K562 (cell line): ENCODE measurements at regions not wholly inside any gene's neighbourhood (a gene's known extent, or its start where the extent isn't known, plus 50 kb on each side); places are given as distances from the start of the nearest gene placed in this dataset.

Experiments
- ADNP ChIP-seq: fragments of 200-800 bp; sonication (Bioruptor generic); IDR thresholded peaks from 2 replicates; pipeline ENCODE4 v1.6.1; 2016; ENCODE audit warnings: missing genetic modification characterization, missing compliant biosample characterization
- FOXK1 ChIP-seq: sonication (generic); formaldehyde crosslinking; IDR thresholded peaks from 2 replicates; pipeline ENCODE4 v1.8.0; 2022; ENCODE audit warnings: missing genetic modification reagents, mild to moderate bottlenecking, borderline replicate concordance
- L3MBTL2 ChIP-seq: fragments of 450-650 bp; IDR thresholded peaks from 2 replicates; pipeline ENCODE4 v1.6.1; 2016; ENCODE audit warnings: mild to moderate bottlenecking, moderate library complexity
- POLR3G ChIP-seq: IDR thresholded peaks from 2 replicates; pipeline ENCODE4 v1.6.1; 2011; ENCODE audit not compliant: insufficient read length, insufficient replicate concordance; ENCODE audit errors: extremely low read depth
- PTTG1 ChIP-seq: fragments of 450-650 bp; IDR thresholded peaks from 2 replicates; pipeline ENCODE4 v1.6.1; 2016; ENCODE audit warnings: low read depth, mild to moderate bottlenecking, missing genetic modification characterization, missing compliant biosample characterization
- RAD21 ChIP-seq, 2 experiments: fragments of 250-450 bp in 1 of 2; fragments of 450-650 bp in 1 of 2; sonication (Bioruptor Pico) in 1 of 2; formaldehyde crosslinking in 1 of 2; IDR thresholded peaks in 1 of 2; conservative IDR thresholded peaks in 1 of 2; 2 replicates each; pipeline versions ENCODE4 v1.4.0 to v1.8.0; 2020 to 2022; ENCODE audit warnings: mild to moderate bottlenecking in 2 of 2, moderate library complexity in 1 of 2
- SP2 ChIP-seq: IDR thresholded peaks from 2 replicates; pipeline ENCODE4 v1.6.1; 2011; ENCODE audit warnings: mild to moderate bottlenecking, low read depth, low read length, moderate library complexity; ENCODE audit not compliant: poor library complexity, severe bottlenecking; ENCODE audit errors: extremely low read depth
- SREBF2 ChIP-seq: sonication (generic); formaldehyde crosslinking; IDR thresholded peaks from 2 replicates; pipeline ENCODE4 v1.4.0; 2020; ENCODE audit warnings: mild to moderate bottlenecking, missing genetic modification reagents
- TAF7 ChIP-seq: fragments of 450-650 bp; IDR thresholded peaks from 2 replicates; pipeline ENCODE4 v1.6.1; 2016; ENCODE audit warnings: missing genetic modification characterization, missing compliant biosample characterization
- WHSC1 ChIP-seq: IDR thresholded peaks from one replicate; pipeline ENCODE4 v1.6.1; 2012; ENCODE audit warnings: low read length, control low read depth, inconsistent platforms
- ZEB2 ChIP-seq: fragments of 450-650 bp; IDR thresholded peaks from 2 replicates; pipeline ENCODE4 v1.6.1; 2016
- ZNF644 ChIP-seq: fragments of 200-800 bp; sonication (Bioruptor generic); IDR thresholded peaks from 2 replicates; pipeline ENCODE4 v1.6.1; 2016; ENCODE audit warnings: low read depth, missing genetic modification characterization, missing compliant biosample characterization
- TF ChIP-seq, protein P1 (sequence below): fragments of 150-350 bp; IDR thresholded peaks from 2 replicates; pipeline ENCODE4 v1.6.1; 2014; ENCODE audit warnings: low read depth, mild to moderate bottlenecking, low read length, borderline replicate concordance
- TF ChIP-seq, protein P2 (sequence below): fragments of 250-450 bp; sonication (Bioruptor Pico); IDR thresholded peaks from 2 replicates; pipeline ENCODE4 v1.8.0; 2021; ENCODE audit warnings: mild to moderate bottlenecking, moderate library complexity
- TF ChIP-seq, protein P3 (sequence below): fragments of 450-650 bp; formaldehyde crosslinking; IDR thresholded peaks from 2 replicates; pipeline ENCODE4 v1.4.0; 2020; ENCODE audit warnings: mild to moderate bottlenecking, moderate library complexity
- TF ChIP-seq, protein P4 (sequence below), 2 experiments: fragments of 150-350 bp in 1 of 2; IDR thresholded peaks; 2 replicates each; pipeline ENCODE4 v1.6.1; 2012 to 2016; ENCODE audit warnings: low read depth in 2 of 2, low read length in 2 of 2, mild to moderate bottlenecking in 1 of 2, moderate library complexity in 1 of 2

DNA sequence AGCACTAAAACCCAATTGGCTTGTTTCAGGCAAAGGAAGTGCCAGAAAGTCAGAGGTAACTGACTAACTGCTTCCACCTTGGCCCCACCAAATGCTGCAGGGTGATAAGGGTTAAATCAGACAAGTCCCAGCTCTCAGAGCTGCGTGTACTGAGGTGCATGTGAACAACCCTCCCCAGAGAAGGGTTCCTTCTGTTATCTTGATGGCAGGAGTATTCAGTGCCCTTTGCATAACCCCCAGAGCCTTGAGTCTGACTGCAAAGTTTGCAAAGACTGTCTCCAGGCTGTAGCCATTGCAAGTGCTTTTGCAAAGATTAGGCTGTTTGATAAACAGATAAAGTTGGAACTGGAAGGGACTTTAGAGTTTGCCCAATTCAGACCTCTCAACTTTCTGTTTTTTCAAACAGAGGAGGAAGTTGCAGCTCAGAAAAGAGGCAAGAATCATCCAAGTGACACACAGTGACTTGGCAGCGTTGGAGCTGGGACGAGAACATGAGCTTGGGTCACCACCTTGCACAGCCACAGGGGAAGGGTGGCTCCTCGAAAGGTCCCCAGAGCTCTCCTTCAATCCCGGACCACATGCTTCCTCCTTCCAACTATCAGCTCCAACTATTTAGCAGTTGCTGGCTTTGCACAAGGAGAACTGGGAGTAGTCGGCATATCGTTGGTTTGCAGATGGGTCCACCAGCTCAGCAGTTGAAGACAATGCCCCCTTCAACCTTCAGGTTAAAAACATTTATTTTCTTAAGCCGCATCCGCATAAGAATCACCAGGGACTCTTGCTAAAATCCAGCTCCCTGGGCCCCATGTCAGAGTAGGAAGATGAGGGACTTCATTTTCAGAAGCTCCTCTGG, 224.8 kb upstream of the HES1 start (continued):
- TF ChIP-seq, protein P1, sequence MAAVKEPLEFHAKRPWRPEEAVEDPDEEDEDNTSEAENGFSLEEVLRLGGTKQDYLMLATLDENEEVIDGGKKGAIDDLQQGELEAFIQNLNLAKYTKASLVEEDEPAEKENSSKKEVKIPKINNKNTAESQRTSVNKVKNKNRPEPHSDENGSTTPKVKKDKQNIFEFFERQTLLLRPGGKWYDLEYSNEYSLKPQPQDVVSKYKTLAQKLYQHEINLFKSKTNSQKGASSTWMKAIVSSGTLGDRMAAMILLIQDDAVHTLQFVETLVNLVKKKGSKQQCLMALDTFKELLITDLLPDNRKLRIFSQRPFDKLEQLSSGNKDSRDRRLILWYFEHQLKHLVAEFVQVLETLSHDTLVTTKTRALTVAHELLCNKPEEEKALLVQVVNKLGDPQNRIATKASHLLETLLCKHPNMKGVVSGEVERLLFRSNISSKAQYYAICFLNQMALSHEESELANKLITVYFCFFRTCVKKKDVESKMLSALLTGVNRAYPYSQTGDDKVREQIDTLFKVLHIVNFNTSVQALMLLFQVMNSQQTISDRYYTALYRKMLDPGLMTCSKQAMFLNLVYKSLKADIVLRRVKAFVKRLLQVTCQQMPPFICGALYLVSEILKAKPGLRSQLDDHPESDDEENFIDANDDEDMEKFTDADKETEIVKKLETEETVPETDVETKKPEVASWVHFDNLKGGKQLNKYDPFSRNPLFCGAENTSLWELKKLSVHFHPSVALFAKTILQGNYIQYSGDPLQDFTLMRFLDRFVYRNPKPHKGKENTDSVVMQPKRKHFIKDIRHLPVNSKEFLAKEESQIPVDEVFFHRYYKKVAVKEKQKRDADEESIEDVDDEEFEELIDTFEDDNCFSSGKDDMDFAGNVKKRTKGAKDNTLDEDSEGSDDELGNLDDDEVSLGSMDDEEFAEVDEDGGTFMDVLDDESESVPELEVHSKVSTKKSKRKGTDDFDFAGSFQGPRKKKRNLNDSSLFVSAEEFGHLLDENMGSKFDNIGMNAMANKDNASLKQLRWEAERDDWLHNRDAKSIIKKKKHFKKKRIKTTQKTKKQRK: no peak
- peak; percentile 90 for TF ChIP-seq L3MBTL2
- TF ChIP-seq, protein P2, sequence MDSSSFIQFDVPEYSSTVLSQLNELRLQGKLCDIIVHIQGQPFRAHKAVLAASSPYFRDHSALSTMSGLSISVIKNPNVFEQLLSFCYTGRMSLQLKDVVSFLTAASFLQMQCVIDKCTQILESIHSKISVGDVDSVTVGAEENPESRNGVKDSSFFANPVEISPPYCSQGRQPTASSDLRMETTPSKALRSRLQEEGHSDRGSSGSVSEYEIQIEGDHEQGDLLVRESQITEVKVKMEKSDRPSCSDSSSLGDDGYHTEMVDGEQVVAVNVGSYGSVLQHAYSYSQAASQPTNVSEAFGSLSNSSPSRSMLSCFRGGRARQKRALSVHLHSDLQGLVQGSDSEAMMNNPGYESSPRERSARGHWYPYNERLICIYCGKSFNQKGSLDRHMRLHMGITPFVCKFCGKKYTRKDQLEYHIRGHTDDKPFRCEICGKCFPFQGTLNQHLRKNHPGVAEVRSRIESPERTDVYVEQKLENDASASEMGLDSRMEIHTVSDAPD: no peak
- TF ChIP-seq, protein P3, sequence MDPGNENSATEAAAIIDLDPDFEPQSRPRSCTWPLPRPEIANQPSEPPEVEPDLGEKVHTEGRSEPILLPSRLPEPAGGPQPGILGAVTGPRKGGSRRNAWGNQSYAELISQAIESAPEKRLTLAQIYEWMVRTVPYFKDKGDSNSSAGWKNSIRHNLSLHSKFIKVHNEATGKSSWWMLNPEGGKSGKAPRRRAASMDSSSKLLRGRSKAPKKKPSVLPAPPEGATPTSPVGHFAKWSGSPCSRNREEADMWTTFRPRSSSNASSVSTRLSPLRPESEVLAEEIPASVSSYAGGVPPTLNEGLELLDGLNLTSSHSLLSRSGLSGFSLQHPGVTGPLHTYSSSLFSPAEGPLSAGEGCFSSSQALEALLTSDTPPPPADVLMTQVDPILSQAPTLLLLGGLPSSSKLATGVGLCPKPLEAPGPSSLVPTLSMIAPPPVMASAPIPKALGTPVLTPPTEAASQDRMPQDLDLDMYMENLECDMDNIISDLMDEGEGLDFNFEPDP: no peak
- TF ChIP-seq, protein P4, sequence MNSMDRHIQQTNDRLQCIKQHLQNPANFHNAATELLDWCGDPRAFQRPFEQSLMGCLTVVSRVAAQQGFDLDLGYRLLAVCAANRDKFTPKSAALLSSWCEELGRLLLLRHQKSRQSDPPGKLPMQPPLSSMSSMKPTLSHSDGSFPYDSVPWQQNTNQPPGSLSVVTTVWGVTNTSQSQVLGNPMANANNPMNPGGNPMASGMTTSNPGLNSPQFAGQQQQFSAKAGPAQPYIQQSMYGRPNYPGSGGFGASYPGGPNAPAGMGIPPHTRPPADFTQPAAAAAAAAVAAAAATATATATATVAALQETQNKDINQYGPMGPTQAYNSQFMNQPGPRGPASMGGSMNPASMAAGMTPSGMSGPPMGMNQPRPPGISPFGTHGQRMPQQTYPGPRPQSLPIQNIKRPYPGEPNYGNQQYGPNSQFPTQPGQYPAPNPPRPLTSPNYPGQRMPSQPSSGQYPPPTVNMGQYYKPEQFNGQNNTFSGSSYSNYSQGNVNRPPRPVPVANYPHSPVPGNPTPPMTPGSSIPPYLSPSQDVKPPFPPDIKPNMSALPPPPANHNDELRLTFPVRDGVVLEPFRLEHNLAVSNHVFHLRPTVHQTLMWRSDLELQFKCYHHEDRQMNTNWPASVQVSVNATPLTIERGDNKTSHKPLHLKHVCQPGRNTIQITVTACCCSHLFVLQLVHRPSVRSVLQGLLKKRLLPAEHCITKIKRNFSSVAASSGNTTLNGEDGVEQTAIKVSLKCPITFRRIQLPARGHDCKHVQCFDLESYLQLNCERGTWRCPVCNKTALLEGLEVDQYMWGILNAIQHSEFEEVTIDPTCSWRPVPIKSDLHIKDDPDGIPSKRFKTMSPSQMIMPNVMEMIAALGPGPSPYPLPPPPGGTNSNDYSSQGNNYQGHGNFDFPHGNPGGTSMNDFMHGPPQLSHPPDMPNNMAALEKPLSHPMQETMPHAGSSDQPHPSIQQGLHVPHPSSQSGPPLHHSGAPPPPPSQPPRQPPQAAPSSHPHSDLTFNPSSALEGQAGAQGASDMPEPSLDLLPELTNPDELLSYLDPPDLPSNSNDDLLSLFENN (IDR thresholded peaks at IDR 0.05; ENCODE audit: low read depth in 2 of 2, low read length in 2 of 2): peak in 1 of 2 experiments; percentile 81; a peak in 1 of 4 replicates
- TF ChIP-seq RAD21 (CRISPR knock-in tag; conservative IDR thresholded peaks at IDR 0.05 in 1 of 2, IDR thresholded peaks at IDR 0.05 in 1 of 2): peak; percentile 60 to 61; a peak in 3 of 4 replicates
- TF ChIP-seq ZEB2: peak; percentile 89
- no peak for TF ChIP-seq WHSC1
- no peak for TF ChIP-seq PTTG1 (tag)
- peak; percentile 63; the same call in 1 of the 2 replicates for TF ChIP-seq TAF7 (tag)
- TF ChIP-seq SP2: no peak
- TF ChIP-seq FOXK1 (CRISPR knock-in tag): 0 out of 2 replicates have a peak, but pooled peaks have one; percentile 3
- TF ChIP-seq ZNF644 (tag): peak; percentile 60; the same call in 1 of the 2 replicates
- TF ChIP-seq ADNP: no peak
- TF ChIP-seq SREBF2 (CRISPR knock-in tag): no peak
- no peak for TF ChIP-seq POLR3G
